ENCODE measurements at regions not wholly inside any gene's neighbourhood (a gene's known extent, or its start where the extent isn't known, plus 50 kb on each side); places are given as distances from the start of the nearest gene placed in this dataset.

- Mint-ChIP-seq H3K9me3 (ENCODE audit: unreplicated experiment) (no peaks in the 10 kb centered on the region), H3K4me1 (ENCODE audit: low read depth, unreplicated experiment) (no peaks in the 10 kb centered on the region), H3K4me3 (ENCODE audit: unreplicated experiment) (no peak overlapping the region), H3K36me3 (ENCODE audit: insufficient read depth, unreplicated experiment) (no peaks in the 10 kb centered on the region), H3K27me3 (ENCODE audit: insufficient read depth, unreplicated experiment) (peaks cover 4% of the 10 kb centered on the region), H3K27ac (ENCODE audit: unreplicated experiment) (no peak overlapping the region)
- TF ChIP-seq CTCF (IDR thresholded peaks at IDR 0.05; ENCODE audit: insufficient read depth in 1 of 2, low read depth in 1 of 2, low read length in 1 of 2, severe bottlenecking in 1 of 2, unreplicated experiment in 1 of 2), result no peak
- no peaks in the 10 kb centered on the region for H3K9me3 ChIP-seq
- no peaks in the 10 kb centered on the region for H3K27me3 ChIP-seq (replicated peaks; ENCODE audit: control insufficient read depth, insufficient read depth, low read length)
- H3K4me3 ChIP-seq (ENCODE audit: low read depth, low read length), result no peak overlapping the region
- H3K4me1 ChIP-seq, result no peaks in the 10 kb centered on the region
- no peaks in the 10 kb centered on the region for H3K36me3 ChIP-seq (ENCODE audit: control insufficient read depth, insufficient read depth, low read length)
- no peak for DNase-seq
- no TSS peak for BruUV-seq (replicated peaks)
- CTCF ChIA-PET, result no interaction called here
- intact Hi-C loops (cut with micrococcal nuclease; ENCODE audit: unreplicated experiment), result no loop called here
- POLR2A ChIA-PET, result no interaction called here
These were observed 311.8 kb downstream of the CDH11 start for GRCh38 chr16:64809876-64810629.

GRCh38 chr16:64808474-64808873 is 313.4 kb downstream of the CDH11 start:
- H3K4me3 Mint-ChIP-seq (ENCODE audit: unreplicated experiment), result no peak overlapping the region
- no peaks in the 10 kb centered on the region for H3K36me3 Mint-ChIP-seq (ENCODE audit: insufficient read depth, unreplicated experiment)
- peaks cover 4% of the 10 kb centered on the region for H3K27me3 Mint-ChIP-seq (ENCODE audit: insufficient read depth, unreplicated experiment)

GRCh38 chr16:64791756-64792155 is 330.1 kb downstream of the CDH11 start:
- Histone ChIP-seq H3K4me3 (ENCODE audit: low read depth, low read length) (no peak overlapping the region), H3K36me3 (ENCODE audit: control insufficient read depth, insufficient read depth, low read length) (no peaks in the 10 kb centered on the region), H3K27me3 (replicated peaks; ENCODE audit: control insufficient read depth, insufficient read depth, low read length) (no peaks in the 10 kb centered on the region), H3K9me3 (no peaks in the 10 kb centered on the region), H3K4me1 (no peaks in the 10 kb centered on the region)
- H3K4me3 Mint-ChIP-seq (ENCODE audit: unreplicated experiment), result no peak overlapping the region
- TF ChIP-seq CTCF (IDR thresholded peaks at IDR 0.05; ENCODE audit: insufficient read depth in 1 of 2, low read depth in 1 of 2, low read length in 1 of 2, severe bottlenecking in 1 of 2, unreplicated experiment in 1 of 2), result no peak
- POLR2A ChIA-PET, result no interaction called here
- DNase-seq, result no peak
- no TSS peak for BruUV-seq (replicated peaks)
- H3K27me3 Mint-ChIP-seq (ENCODE audit: insufficient read depth, unreplicated experiment), result peaks cover 9% of the 10 kb centered on the region
- no peaks in the 10 kb centered on the region for H3K4me1 Mint-ChIP-seq (ENCODE audit: low read depth, unreplicated experiment)
- CTCF ChIA-PET, result no interaction called here
- no peak overlapping the region for H3K27ac Mint-ChIP-seq (ENCODE audit: unreplicated experiment)
- intact Hi-C loops (cut with micrococcal nuclease; ENCODE audit: unreplicated experiment), result no loop called here
- no peaks in the 10 kb centered on the region for H3K36me3 Mint-ChIP-seq (ENCODE audit: insufficient read depth, unreplicated experiment)
- H3K9me3 Mint-ChIP-seq (ENCODE audit: unreplicated experiment), result no peaks in the 10 kb centered on the region

More at GRCh38 chr16:64808474-64808873, 313.4 kb downstream of the CDH11 start:
- Mint-ChIP-seq H3K27ac (ENCODE audit: unreplicated experiment) (no peak overlapping the region), H3K4me1 (ENCODE audit: low read depth, unreplicated experiment) (no peaks in the 10 kb centered on the region), H3K9me3 (ENCODE audit: unreplicated experiment) (no peaks in the 10 kb centered on the region)
- no TSS peak for BruUV-seq (replicated peaks)
- H3K4me1 ChIP-seq, result no peaks in the 10 kb centered on the region
- H3K27me3 ChIP-seq (replicated peaks; ENCODE audit: control insufficient read depth, insufficient read depth, low read length), result no peaks in the 10 kb centered on the region
- DNase-seq, result no peak
- no peaks in the 10 kb centered on the region for H3K9me3 ChIP-seq
- ChIA-PET POLR2A (no interaction called here), CTCF (no interaction called here)
- intact Hi-C loops (cut with micrococcal nuclease; ENCODE audit: unreplicated experiment), result no loop called here
- TF ChIP-seq CTCF (IDR thresholded peaks at IDR 0.05; ENCODE audit: insufficient read depth in 1 of 2, low read depth in 1 of 2, low read length in 1 of 2, severe bottlenecking in 1 of 2, unreplicated experiment in 1 of 2), result no peak
- H3K36me3 ChIP-seq (ENCODE audit: control insufficient read depth, insufficient read depth, low read length), result no peaks in the 10 kb centered on the region
- H3K4me3 ChIP-seq (ENCODE audit: low read depth, low read length), result no peak overlapping the region
